ENCODE measurements at regions not wholly inside any gene's neighbourhood (a gene's known extent, or its start where the extent isn't known, plus 50 kb on each side); places are given as distances from the start of the nearest gene placed in this dataset.
A peak's percentile ranks its signal among the peaks of the same experiment; 100 is the strongest.

DNA sequence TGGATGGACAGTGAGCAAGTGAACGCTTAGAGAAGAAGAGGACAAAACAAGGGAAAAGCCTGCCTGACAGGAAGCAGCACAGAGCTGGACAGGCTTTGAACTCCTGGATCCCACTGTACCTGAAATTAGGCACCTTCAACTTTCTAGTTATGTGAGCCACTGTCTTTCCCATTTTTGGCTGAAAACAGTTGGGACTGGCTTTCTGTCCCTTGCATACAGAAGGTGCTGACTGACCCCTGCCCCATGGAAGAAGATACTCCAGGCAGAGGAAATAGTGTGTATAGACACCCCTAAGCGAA lies 122.8 kb downstream of the CEBPB start:
- Histone ChIP-seq H3K27ac (ENCODE audit: low read depth, low read length) (no peak overlapping the region), H3K4me3 (ENCODE audit: low read length) (no peak overlapping the region), H3K9me3 (ENCODE audit: insufficient read depth, low read depth, low read length) (no peaks in the 10 kb centered on the region), H3K9ac (ENCODE audit: low read depth, low read length) (no peak overlapping the region), H3K4me1 (ENCODE audit: insufficient read depth, low read length) (peaks cover 8% of the 10 kb centered on the region; the same call in 1 of the 2 replicates), H3K27me3 (ENCODE audit: insufficient read depth, low read length) (no peaks in the 10 kb centered on the region), H3K36me3 (ENCODE audit: insufficient read depth, low read length) (no peaks in the 10 kb centered on the region)
- 93% methylated on average over 2 of the region's 2 CpGs for WGBS

DNA sequence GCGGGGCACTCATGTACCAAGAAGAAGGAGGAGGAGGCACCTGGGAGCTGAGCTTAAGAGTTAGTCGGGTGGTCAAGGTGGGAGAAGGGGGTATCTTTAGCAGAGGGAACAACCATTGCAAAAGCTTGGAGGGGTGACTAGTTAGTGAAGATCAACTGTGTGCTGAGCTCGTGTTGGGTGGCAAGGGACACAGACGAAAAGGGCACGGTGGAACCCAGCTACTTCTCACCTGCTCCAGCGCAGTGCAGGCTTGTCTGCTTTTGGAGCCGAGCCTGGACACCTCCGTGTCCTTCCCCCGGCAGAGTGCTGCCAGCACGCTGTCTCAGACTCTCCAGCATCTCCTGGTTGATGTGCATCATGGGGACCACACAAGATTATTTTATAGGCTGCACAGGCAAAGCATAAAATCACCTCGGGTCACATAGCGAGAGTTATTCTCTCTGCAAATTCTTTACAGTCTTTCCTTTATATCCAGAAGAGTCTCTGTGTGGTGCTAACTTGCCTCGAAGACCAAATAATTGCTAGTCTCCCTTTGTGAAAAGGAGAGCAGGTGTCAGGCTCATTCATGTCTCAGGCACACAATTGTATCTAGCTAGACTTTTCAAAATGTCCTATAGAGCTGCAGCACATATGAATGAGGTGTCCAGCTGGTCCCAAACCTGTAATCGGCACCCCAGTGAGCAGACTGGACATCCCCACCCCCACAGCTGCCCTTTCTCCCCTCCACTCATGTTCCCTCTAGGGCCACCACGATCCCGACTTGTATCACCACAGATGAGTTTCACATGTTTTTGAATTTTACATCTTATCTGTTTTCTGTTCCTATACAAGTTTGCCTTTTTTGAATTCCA lies 123.4 kb downstream of the CEBPB start:
- H3K4me1 ChIP-seq (ENCODE audit: insufficient read depth, low read length) = peaks cover 5% of the 10 kb centered on the region; the same call in 1 of the 2 replicates
- H3K27ac ChIP-seq (ENCODE audit: low read depth, low read length) = no peak overlapping the region
- no peaks in the 10 kb centered on the region for H3K27me3 ChIP-seq (ENCODE audit: insufficient read depth, low read length)
- no peak overlapping the region for H3K4me3 ChIP-seq (ENCODE audit: low read length)
- H3K36me3 ChIP-seq (ENCODE audit: insufficient read depth, low read length) = no peaks in the 10 kb centered on the region
- no peak overlapping the region for H3K9ac ChIP-seq (ENCODE audit: low read depth, low read length)
- no peaks in the 10 kb centered on the region for H3K9me3 ChIP-seq (ENCODE audit: insufficient read depth, low read depth, low read length)
- 91% methylated on average over 16 of the region's 16 CpGs for WGBS

DNA sequence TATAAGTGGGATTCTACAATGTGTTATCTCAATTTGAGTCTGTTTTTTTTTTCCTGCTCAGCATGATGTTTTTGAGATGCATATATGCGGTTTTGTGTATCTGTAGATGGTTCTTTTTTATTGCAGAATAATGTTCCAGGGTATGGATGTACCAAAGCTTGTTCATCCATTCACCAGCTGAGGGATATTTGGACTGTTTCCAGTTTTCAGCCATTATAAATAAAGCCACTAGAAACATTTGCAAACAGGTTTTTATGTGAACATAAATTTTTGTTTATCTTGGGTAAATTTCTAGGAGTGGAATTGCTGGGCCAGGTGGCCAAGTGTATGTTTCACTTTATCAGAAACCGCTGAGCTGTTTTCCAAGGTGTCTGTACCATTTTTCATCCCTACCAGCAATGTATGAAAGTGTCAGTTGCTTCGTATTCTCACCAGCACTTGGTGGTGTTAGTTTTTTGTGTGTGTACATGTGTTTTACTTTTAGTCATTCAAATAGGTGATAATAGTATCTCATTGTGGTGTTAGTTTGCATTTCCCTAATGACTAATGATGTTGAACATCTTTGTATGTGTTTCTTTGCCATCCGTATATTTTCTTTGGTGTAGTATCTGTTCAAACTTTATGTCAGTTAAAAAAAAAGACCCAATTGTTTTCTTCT lies 124.2 kb downstream of the CEBPB start:
- Histone ChIP-seq H3K27ac (ENCODE audit: low read depth, low read length) (no peak overlapping the region), H3K9ac (ENCODE audit: low read depth, low read length) (no peak overlapping the region), H3K27me3 (ENCODE audit: insufficient read depth, low read length) (no peaks in the 10 kb centered on the region), H3K4me1 (ENCODE audit: insufficient read depth, low read length) (no peaks in the 10 kb centered on the region), H3K4me3 (ENCODE audit: low read length) (no peak overlapping the region), H3K36me3 (ENCODE audit: insufficient read depth, low read length) (no peaks in the 10 kb centered on the region), H3K9me3 (ENCODE audit: insufficient read depth, low read depth, low read length) (no peaks in the 10 kb centered on the region)
- WGBS = 93% methylated on average over 4 of the region's 4 CpGs

DNA sequence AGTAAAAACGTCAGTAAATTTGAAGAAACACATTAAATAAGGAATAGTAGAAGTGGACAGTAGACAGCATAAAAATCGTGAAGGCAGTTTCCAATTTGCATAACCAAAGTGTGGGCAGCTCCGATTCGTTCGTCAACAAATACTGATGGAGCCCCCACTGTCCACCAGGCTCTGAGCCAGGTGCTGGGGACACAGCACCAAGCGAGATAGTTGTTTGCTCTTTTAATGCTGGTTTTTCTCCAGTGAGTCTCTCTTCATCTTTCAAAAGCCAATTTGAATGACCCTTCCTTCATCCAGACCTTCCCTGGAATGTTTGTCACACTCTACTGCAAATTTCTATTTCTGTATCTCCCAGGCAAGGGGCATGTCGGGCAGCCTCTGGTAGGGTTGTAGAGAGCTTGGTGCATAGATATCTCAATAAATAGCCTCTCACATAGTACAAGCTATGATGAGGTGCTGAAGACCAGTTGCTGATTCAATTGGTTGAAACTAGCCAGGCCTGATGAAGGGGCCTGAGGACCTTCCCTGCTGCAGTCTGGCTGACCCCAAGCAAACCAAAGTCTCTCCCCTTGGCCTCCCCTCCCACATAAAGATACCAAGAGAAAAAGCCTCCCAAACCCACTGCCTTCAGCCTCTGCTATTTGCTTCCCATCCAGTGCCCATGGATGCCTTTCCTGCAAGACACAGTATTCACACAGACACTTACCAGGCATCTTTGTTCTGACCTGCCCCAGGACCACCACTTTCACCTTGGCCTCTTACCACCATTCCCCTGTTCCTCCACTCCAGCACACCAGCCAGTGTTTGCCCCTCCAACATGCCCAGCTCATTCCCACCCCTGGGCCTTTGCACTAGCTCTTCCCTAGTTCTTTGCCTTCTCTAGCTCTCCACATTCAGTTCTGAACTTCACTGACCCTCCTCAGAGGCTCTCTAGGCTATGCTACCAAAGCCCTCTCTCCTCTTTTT lies 125.2 kb downstream of the CEBPB start:
- H3K36me3 ChIP-seq (ENCODE audit: insufficient read depth, low read length) = no peaks in the 10 kb centered on the region

DNA sequence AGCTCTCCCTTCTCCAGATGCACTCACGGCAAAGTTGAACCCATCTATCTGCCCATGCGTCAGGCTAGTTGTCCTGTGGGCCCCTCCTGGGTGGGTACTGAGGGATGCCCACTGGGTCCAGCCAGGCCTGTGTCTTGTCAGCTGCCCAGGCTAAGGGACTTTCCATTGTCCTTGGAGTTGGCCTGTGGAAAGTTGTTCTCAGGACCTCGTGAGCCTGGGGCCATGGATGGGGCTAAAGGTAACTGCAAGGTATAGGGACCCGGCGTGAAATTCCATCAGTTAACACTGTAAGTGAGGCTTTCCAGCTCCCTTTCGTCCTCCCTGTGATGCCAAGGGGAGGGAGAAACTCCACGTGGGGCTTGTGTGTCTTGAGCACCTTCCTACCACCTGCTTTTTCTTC lies 126.5 kb downstream of the CEBPB start:
- H3K36me3 ChIP-seq (ENCODE audit: insufficient read depth, low read length) = no peaks in the 10 kb centered on the region
- no peak overlapping the region for H3K9ac ChIP-seq (ENCODE audit: low read depth, low read length)
- peaks cover 16% of the 10 kb centered on the region; the same call in 1 of the 2 replicates for H3K4me1 ChIP-seq (ENCODE audit: insufficient read depth, low read length)
- H3K27ac ChIP-seq (ENCODE audit: low read depth, low read length) = no peak overlapping the region
- H3K4me3 ChIP-seq (ENCODE audit: low read length) = no peak overlapping the region
- no peaks in the 10 kb centered on the region for H3K9me3 ChIP-seq (ENCODE audit: insufficient read depth, low read depth, low read length)
- WGBS = 79% methylated on average over 7 of the region's 7 CpGs
- H3K27me3 ChIP-seq (ENCODE audit: insufficient read depth, low read length) = no peaks in the 10 kb centered on the region

More for the DNA sequence above, 125.2 kb downstream of the CEBPB start:
- H3K4me1 ChIP-seq (ENCODE audit: insufficient read depth, low read length) = peaks cover 5% of the 10 kb centered on the region; the same call in 1 of the 2 replicates
- no peaks in the 10 kb centered on the region for H3K27me3 ChIP-seq (ENCODE audit: insufficient read depth, low read length)
- no peak overlapping the region for H3K9ac ChIP-seq (ENCODE audit: low read depth, low read length)
- no peak overlapping the region for H3K4me3 ChIP-seq (ENCODE audit: low read length)
- H3K9me3 ChIP-seq (ENCODE audit: insufficient read depth, low read depth, low read length) = no peaks in the 10 kb centered on the region
- 84% methylated on average over 6 of the region's 7 CpGs for WGBS
- H3K27ac ChIP-seq (ENCODE audit: low read depth, low read length) = no peak overlapping the region

DNA sequence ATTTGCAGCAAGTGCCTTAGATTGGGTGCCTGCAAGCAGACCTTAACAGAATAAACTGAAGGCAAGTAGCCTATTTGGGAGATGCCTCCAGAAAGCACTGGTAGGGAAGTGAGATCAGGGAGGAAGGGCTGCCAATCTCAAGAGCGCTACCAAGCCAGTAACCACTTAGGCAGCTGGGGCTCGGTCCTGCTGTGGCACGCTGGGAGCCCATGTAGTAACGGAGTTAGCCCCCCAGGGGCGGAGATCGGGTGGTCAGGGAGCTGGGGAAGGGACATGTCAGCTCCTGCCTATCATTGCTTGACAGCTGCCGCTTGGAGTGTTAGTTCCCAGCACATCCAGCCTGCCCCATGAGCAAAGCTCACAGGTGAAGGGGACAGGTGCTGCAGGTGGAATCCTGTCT lies 127.0 kb downstream of the CEBPB start:
- H3K4me3 ChIP-seq (ENCODE audit: low read length) = no peak overlapping the region
- no peak overlapping the region for H3K27ac ChIP-seq (ENCODE audit: low read depth, low read length)
- no peaks in the 10 kb centered on the region for H3K36me3 ChIP-seq (ENCODE audit: insufficient read depth, low read length)
- no peaks in the 10 kb centered on the region for H3K9me3 ChIP-seq (ENCODE audit: insufficient read depth, low read depth, low read length)
- H3K4me1 ChIP-seq (ENCODE audit: insufficient read depth, low read length) = peaks cover 16% of the 10 kb centered on the region; the same call in 1 of the 2 replicates
- H3K9ac ChIP-seq (ENCODE audit: low read depth, low read length) = no peak overlapping the region
- WGBS = 79% methylated on average over 7 of the region's 7 CpGs
- H3K27me3 ChIP-seq (ENCODE audit: insufficient read depth, low read length) = no peaks in the 10 kb centered on the region

DNA sequence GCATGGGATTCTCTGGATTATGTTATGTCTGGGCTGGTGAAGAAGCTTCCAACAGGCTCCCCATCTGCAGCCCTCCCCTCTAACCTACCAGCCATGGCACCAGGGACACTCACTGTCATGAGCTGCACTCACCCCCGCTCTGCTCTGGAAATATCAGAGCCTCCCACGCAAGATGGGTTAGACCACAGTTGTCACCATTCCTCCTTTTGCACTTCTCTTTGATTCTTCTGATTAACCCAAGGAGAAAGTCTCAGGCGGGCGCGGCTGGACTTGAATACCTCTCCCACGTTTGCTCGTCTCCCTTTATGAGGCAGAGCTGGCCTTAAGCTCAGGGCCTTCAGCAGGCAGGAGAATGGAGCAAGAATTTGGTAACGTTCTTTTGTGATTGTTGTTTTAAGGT lies 128.1 kb downstream of the CEBPB start:
- Histone ChIP-seq H3K27me3 (ENCODE audit: insufficient read depth, low read length) (no peaks in the 10 kb centered on the region), H3K4me1 (ENCODE audit: insufficient read depth, low read length) (peaks cover 16% of the 10 kb centered on the region; the same call in 1 of the 2 replicates), H3K36me3 (ENCODE audit: insufficient read depth, low read length) (no peaks in the 10 kb centered on the region), H3K4me3 (ENCODE audit: low read length) (no peak overlapping the region), H3K9me3 (ENCODE audit: insufficient read depth, low read depth, low read length) (no peaks in the 10 kb centered on the region), H3K9ac (ENCODE audit: low read depth, low read length) (no peak overlapping the region), H3K27ac (ENCODE audit: low read depth, low read length) (no peak overlapping the region)
- 93% methylated on average over 8 of the region's 8 CpGs for WGBS

DNA sequence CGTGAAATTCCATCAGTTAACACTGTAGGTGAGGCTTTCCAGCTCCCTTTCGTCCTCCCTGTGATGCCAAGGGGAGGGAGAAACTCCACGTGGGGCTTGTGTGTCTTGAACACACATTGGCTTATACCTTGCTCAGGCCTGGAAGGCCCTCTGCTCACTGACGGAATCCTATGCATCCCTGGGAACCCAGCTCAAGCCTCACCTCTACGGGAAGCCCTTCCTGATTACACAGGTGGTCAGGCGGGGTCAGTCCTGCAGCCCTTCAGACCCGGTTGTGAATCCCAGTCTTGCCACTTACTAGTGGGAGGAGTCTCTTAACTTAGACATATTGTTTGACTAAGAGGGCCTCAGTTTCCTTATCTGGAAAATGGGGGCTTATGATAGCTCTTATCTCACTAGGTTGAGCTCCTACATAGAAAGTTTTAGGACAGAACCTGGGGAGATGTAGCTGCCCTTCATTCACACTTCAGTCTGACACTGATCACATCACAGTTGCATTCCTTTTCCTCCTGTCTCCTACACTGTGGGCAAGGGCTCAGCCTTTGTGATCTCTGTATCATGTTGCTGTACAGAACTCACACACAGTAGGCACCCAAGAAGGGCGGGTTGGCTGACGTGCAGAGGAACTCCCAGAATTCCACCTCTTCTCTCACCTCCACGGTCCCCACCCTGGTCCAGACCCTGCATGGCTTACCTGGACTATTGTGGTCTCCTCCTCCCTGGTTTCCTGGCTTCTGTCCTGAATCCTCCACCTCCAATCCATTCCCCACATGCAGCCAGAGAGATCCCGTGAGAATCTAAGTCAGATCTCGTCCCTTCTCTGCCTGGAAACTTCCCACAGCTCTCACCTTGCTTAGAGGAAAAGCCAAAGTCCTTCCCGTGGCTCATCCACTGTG lies 129.6 kb downstream of the CEBPB start:
- H3K9ac ChIP-seq (ENCODE audit: low read depth, low read length) = no peak overlapping the region
- H3K36me3 ChIP-seq (ENCODE audit: insufficient read depth, low read length) = no peaks in the 10 kb centered on the region
- H3K27me3 ChIP-seq (ENCODE audit: insufficient read depth, low read length) = no peaks in the 10 kb centered on the region
- peaks cover 16% of the 10 kb centered on the region; the same call in 1 of the 2 replicates for H3K4me1 ChIP-seq (ENCODE audit: insufficient read depth, low read length)
- peaks cover 4% of the 10 kb centered on the region; the same call in 1 of the 2 replicates for H3K9me3 ChIP-seq (ENCODE audit: insufficient read depth, low read depth, low read length)
- H3K27ac ChIP-seq (ENCODE audit: low read depth, low read length) = peak overlapping the region; percentile 16; the same call in 1 of the 2 replicates
- H3K4me3 ChIP-seq (ENCODE audit: low read length) = no peak overlapping the region; the same call in 1 of the 2 replicates
- 82% methylated on average over 13 of the region's 13 CpGs for WGBS

DNA sequence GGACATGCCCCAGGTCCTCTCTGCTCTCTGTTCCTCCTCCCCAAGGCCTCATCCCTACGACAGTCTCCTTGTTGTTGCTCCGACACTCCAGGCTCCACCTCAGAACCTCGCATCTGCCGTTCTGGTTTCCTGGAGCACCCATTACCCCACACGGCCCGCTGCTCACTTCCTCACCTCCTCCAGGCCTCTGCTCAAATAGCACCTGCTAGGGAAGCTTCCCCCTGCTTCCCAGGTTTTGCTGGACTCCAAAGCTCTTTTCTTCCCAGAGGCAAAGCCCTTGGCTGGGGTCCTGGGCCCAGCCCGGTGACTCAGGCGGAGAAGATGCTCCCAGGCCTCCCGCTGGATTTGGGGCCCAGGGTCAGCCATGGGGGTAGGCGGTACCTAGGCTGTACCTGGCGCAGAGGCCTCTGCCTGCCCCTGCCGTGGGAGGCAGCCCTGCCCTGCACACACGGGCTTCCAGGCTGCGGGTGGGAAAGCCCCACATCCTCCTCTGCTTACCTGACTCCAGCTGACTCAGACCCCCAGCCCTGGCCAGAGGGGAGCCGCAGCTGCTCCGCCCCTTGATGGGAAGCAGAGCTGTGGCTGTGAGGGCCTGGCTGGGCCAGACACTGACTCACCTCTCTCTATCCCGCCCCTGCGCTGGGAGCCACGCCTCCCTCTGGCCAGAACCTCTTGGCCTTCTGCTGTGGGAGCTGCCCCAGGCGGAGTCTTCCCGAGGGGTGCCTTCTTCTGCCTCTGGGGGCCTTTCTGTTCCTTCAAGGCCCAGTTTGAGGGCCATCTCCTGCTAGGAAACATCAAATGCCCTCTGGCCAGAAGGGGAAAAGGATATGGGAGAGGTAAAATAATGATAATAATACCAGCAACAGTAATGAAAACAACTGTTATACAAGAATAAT lies 130.5 kb downstream of the CEBPB start:
- no peaks in the 10 kb centered on the region for H3K27me3 ChIP-seq (ENCODE audit: insufficient read depth, low read length)
- H3K36me3 ChIP-seq (ENCODE audit: insufficient read depth, low read length) = no peaks in the 10 kb centered on the region
- H3K27ac ChIP-seq (ENCODE audit: low read depth, low read length) = peak overlapping the region; percentile 16; the same call in 1 of the 2 replicates
- H3K9ac ChIP-seq (ENCODE audit: low read depth, low read length) = no peak overlapping the region; the same call in 1 of the 2 replicates
- peaks cover 4% of the 10 kb centered on the region; the same call in 1 of the 2 replicates for H3K9me3 ChIP-seq (ENCODE audit: insufficient read depth, low read depth, low read length)
- WGBS = 36% methylated on average over 21 of the region's 21 CpGs
- peak overlapping the region; percentile 30 for H3K4me3 ChIP-seq (ENCODE audit: low read length)
- H3K4me1 ChIP-seq (ENCODE audit: insufficient read depth, low read length) = peaks cover 16% of the 10 kb centered on the region; the same call in 1 of the 2 replicates
